Stimulated activated CD8-positive, alpha-beta memory T cell treated with anti-CD3 and anti-CD28 coated beads, Interleukin-7, amount 100 ng/mL, for 48 hours (primary cell): ENCODE measurements at regions not wholly inside any gene's neighbourhood (a gene's known extent, or its start where the extent isn't known, plus 50 kb on each side); places are given as distances from the start of the nearest gene placed in this dataset.
"Not testable (repeated sequence)": the region's sequence is repeated elsewhere in the genome, so short reads cannot be mapped to it uniquely, and the experiment has no call there.

Experiments used
- DNase-seq, 2 donors: peaks; one replicate each; pipeline ENCODE4 v3.0.0-alpha.2; 2020; ENCODE audit warnings: low read depth in 1 of 2; ENCODE audit errors: extremely low read depth in 1 of 2

- peak in 1 of 2 donors; percentile 60 for DNase-seq
Observed at GRCh38 chr5:34188001-34188822, 145.2 kb upstream of the C1QTNF3 start.

DNA sequence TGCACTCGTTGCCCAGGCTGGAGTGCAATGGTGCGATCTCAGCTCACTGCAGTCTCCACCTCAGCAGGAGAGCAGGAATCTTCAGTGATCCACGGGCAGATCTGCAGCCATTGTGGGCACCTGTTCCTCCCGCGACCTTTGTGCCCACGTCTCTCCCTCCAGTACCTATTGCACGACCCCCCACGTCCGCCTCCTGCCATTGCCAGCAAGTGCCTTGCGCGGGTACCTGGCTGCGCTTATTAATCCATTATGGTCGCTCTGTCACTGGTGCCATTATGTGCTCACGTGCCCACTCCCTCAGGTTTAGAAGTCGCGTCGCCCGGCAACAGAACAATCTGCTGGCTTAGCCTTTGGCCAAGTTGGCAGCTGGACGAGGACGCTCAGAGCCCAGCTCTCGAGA, 146.2 kb upstream of the C1QTNF3 start:
- not testable (repeated sequence) for DNase-seq

DNA sequence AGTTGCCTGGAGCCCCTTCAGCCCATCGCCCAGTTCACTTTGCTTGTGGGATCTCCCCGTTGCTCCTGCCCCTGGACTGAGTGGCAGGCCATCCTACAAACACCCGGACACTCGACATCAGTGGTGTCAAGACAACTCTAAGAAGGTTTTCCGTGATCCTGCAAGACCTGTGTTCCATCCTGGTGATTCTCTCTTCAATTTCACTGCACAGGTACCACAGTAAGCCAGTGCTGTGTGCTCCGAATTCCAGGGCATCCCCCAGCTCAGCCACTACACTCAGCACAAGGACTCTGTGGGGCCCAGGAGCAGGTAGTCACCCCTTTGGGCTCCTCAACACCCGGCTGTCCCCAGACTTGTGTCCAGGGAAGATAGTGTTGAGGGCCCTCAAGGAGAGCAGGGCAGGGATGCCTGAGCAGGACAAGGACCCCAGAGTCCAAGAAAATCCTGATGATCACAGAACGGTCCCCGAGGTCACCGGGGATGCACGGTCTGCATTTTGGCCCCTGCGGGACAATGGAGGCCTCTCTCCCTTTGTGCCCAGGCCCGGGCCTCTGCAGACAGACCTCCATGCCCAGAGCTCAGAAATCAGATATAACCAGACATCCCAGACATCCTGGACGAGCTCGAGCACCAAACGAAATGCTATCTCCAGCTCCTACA, 146.9 kb upstream of the C1QTNF3 start:
- DNase-seq = not testable (repeated sequence)

DNA sequence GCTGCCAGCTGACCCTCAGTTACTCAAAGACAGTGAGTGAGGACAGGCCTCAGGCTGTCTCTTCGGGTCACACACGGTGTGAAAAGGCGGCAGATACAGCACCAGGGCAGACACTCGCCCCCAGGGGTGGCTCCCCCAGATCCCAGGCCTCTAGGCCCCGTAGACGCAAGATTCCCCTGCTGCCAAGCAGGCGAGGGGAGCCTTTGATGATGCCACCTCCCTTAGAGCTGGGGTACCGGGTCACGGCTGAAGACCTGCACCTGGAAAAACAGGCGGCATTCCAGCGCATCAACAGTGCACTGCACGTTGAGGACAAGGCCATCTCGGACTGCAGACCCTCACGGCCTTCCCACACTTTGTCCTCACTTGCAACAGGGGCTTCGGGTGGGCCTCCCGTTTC, 147.5 kb upstream of the C1QTNF3 start:
- DNase-seq = not testable (repeated sequence)

GRCh38 chr5:34191279-34191744, 148.3 kb upstream of the C1QTNF3 start:
- DNase-seq = not testable (repeated sequence)

- not testable (repeated sequence) for DNase-seq
Observed at GRCh38 chr5:34192064-34192922, 149.3 kb upstream of the C1QTNF3 start.

- DNase-seq = not testable (repeated sequence)
Observed at GRCh38 chr5:34192923-34193262, 149.9 kb upstream of the C1QTNF3 start.

DNA sequence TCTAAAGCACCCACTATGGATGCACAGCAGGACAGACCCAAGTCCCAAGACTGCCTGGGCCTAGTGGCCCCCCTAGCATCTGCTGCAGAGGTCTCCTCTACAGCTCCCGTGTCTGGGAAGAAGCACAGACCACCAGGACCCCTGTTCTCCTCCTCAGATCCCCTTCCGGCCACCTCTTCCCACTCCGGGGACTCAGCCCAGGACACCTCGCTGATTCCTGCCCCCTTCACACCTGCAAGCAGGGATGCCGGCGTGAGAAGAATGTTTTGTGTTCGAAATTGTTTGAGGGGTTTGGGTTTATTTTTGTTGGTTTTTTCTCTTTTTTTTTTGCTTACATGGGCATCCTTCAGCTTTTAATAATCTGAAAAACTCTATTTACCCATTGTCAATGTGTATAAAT, 150.3 kb upstream of the C1QTNF3 start:
- not testable (repeated sequence) for DNase-seq

DNA sequence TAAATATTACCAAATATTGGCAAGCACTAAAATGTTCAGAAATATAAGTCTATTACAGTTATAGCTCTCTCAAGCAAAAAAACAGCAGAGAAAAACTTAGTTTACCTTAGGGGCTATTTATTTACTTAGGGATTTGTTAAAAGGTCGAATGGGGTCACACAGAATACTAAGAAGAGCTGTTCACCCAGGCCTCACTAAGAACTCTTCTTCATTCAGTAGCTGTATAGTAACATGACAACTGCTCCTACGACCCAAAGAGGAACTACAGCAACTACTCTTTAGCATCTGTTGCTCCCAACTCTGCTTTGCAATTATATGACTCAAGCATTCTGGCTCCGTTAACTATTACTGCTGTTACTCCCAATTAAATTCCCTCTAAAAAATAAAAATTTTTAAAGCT, 150.8 kb upstream of the C1QTNF3 start:
- not testable (repeated sequence) for DNase-seq

- not testable (repeated sequence) for DNase-seq
Observed at GRCh38 chr5:34196091-34196490, 153.1 kb upstream of the C1QTNF3 start.

- DNase-seq = not testable (repeated sequence)
Observed at GRCh38 chr5:34205347-34205746, 162.3 kb upstream of the C1QTNF3 start.

DNA sequence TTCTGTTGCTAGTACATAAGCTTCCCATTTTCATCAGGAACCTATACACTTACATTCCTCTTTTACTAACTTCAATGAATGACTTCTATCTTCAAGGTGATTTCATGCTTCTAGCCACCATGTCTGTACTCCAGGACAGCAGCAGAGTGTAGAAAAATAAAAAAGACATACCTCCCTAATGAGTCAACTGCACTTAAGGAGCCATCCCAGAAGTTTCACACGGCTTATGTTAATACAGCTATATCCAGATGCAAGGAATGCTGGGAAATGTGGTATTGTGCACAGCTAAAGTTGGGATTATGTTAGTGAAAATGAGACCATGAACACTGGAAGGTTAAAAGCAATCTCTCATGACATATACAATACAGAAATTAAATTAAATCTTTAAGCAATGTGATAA, 174.4 kb upstream of the C1QTNF3 start:
- not testable (repeated sequence) for DNase-seq

DNA sequence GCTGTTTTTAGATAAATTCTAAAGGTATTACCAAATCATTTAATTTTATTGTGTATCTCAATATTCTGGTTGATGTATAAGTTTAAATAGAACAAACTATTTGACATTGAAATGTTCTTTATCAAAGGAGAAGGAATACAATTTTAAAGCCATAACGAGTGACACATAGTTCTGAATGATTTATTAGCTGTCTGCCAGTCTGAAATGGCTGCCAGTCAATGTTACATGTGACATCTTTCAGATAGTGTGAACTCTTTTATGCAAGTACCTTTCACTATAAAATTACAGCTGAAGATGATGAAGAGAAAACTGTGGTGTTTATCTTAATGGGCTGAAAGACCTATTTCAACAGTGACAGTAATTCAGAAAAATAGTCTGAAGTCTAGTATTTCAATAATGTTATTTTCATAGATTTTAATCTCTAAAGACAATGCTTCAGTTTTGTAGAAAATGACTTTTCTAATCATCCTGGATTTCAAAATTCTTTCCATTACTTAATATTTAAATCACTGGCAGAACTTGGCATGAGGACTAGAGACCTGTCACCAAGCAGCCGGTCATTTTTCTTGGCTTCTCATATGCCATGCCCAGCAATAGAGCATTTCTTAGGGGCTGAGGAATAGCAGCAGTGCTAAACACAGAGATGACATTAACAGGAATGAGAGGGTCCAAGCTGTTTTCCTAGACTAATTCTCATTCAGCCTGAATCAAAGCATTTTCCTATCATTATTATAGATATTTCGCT, 178.5 kb upstream of the C1QTNF3 start:
- not testable (repeated sequence) for DNase-seq

DNA sequence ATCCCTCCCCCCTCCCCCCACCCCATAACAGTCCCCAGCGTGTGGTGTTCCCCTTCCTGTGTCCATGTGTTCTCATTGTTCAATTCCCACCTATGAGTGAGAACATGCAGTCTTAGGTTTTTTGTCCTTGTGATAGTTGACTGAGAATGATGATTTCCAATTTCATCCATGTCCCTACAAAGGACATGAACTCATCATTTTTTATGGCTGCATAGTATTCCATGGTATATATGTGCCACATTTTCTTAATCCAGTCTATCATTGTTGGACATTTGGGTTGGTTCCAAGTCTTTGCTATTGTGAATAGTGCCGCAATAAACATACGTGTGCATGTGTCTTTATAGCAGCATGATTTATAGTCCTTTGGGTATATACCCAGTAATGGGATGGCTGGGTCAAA, 180.1 kb upstream of the C1QTNF3 start:
- DNase-seq = not testable (repeated sequence)

DNA sequence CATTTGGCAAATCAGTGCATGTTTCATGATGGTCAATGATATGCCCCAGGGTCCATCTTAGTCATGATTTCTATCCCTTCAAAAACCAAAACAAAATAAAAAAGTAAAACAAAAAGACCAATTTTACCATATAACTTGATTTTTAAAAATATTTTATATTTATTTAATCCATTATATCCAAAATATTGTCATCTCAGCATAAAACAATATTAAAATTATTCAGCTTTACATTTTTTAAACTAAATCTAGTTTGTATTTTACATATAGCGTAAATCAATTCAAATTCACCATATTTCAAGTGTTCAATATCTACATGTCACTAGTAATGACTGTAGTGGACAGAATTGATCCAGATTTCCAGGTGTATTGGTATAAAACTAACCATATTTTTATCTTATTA, 187.4 kb upstream of the C1QTNF3 start:
- not testable (repeated sequence) for DNase-seq

GRCh38 chr5:34243802-34244201, 200.8 kb upstream of the C1QTNF3 start:
- not testable (repeated sequence) for DNase-seq

- peak; percentile 62 to 70 for DNase-seq
Observed at GRCh38 chr5:34244281-34245031, 201.4 kb upstream of the C1QTNF3 start.

DNA sequence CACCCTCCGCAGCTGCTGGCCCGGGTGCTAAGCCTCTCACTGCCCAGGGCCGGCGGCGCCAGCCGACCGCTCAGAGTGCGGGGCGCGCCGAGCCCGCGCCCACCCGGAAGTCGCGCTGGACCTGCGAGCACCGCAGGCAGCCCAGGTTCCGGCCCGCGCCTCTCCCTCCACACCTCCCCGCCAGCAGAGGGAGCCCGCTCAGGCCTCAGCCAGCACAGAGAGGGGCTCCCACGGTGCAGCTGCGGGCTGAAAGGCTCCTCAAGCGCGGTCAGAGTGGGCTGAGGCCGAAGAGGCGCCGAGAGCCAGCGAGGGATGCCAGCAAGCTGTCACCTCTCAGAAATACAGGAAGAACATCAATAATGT, 202.0 kb upstream of the C1QTNF3 start:
- peak in 1 of 2 donors; percentile 33 for DNase-seq

DNA sequence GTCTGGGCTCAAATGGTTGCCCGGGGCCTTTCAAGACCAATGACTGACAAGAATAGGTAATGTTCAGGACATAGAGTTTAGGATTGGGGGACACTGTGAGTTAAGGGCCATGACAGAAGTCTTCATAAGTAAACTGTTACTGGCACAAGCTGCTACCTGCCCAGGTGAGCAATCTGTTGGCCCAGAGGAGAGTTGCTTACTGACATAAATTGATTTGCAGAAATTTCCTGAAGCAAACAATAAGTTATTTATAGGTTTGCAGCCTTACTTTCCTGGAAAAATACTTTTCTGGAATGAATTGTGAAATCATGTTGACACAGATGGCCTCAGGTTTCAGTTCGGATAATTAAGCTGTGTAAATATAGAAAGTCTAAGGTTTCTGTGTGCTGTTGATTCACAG, 202.8 kb upstream of the C1QTNF3 start:
- not testable (repeated sequence) for DNase-seq

DNA sequence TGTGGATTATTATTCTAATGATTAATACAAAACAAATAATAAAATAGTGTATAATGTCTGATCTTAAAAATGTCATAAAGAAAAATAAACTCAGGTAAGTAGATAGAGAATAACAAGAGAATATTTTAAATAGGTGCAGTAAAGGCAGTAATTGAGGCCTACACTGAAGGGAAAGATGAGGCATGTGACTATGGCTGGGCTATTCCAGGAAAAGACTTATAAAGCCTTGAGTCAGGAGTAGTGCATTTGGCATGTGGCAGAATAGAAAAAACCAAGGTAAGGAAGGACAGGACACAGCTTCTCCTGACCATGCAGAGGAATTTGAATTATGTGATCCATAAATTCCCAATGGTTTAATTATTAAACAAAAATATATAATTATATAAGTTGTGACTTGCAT, 215.6 kb upstream of the C1QTNF3 start:
- DNase-seq = not testable (repeated sequence)
